HEK293T (cell line): ENCODE measurements at regions not wholly inside any gene's neighbourhood (a gene's known extent, or its start where the extent isn't known, plus 50 kb on each side); places are given as distances from the start of the nearest gene placed in this dataset.

Experiments
- BHLHE40 ChIP-seq: fragments of 450-650 bp; IDR thresholded peaks from 2 replicates; pipeline ENCODE4 v1.6.1; 2016; ENCODE audit warnings: mild to moderate bottlenecking, moderate library complexity, borderline replicate concordance
- CTBP1 ChIP-seq: fragments of 450-650 bp; IDR thresholded peaks from 2 replicates; pipeline ENCODE4 v1.6.1; 2016; ENCODE audit warnings: borderline replicate concordance
- ELF4 ChIP-seq: fragments of 450-650 bp; IDR thresholded peaks from 2 replicates; pipeline ENCODE4 v1.6.1; 2017; ENCODE audit warnings: antibody characterized with exemption
- FOXA1 ChIP-seq: fragments of 450-650 bp; IDR thresholded peaks from 2 replicates; pipeline ENCODE4 v1.6.1; 2016; ENCODE audit warnings: mild to moderate bottlenecking
- FOXK2 ChIP-seq: fragments of 450-650 bp; IDR thresholded peaks from 2 replicates; pipeline ENCODE4 v1.6.1; 2016; ENCODE audit warnings: mild to moderate bottlenecking
- HDGF ChIP-seq: fragments of 450-650 bp; IDR thresholded peaks from 2 replicates; pipeline ENCODE4 v1.6.1; 2017; ENCODE audit warnings: antibody characterized with exemption, borderline replicate concordance
- L3MBTL2 ChIP-seq: fragments of 450-650 bp; conservative IDR thresholded peaks from 2 replicates; pipeline ENCODE4 v1.6.1; 2016; ENCODE audit warnings: mild to moderate bottlenecking
- LEF1 ChIP-seq: fragments of 450-650 bp; IDR thresholded peaks from 2 replicates; pipeline ENCODE4 v1.6.1; 2017; ENCODE audit warnings: mild to moderate bottlenecking, borderline replicate concordance
- SP1 ChIP-seq: fragments of 450-650 bp; IDR thresholded peaks from 2 replicates; pipeline ENCODE4 v1.6.1; 2017
- SUZ12 ChIP-seq: fragments of 450-650 bp; IDR thresholded peaks from 2 replicates; pipeline ENCODE4 v1.6.1; 2016; ENCODE audit warnings: mild to moderate bottlenecking
- TARDBP ChIP-seq: fragments of 450-650 bp; IDR thresholded peaks from 2 replicates; pipeline ENCODE4 v1.6.1; 2016
- ZNF384 ChIP-seq: fragments of 450-650 bp; IDR thresholded peaks from 2 replicates; pipeline ENCODE4 v1.6.1; 2016
- TF ChIP-seq, protein P1 (sequence below): fragments of 450-650 bp; IDR thresholded peaks from 2 replicates; pipeline ENCODE4 v1.6.1; 2016

GRCh38 chr2:19059076-19059475 is 299.3 kb downstream of the OSR1 start:
- TF ChIP-seq SP1 (no peak), FOXA1 (no peak), L3MBTL2 (no peak), HDGF (no peak), TARDBP (no peak), LEF1 (no peak), ELF4 (no peak), SUZ12 (no peak), CTBP1 (no peak), ZNF384 (no peak), BHLHE40 (no peak), FOXK2 (no peak)
- TF ChIP-seq, protein P1, sequence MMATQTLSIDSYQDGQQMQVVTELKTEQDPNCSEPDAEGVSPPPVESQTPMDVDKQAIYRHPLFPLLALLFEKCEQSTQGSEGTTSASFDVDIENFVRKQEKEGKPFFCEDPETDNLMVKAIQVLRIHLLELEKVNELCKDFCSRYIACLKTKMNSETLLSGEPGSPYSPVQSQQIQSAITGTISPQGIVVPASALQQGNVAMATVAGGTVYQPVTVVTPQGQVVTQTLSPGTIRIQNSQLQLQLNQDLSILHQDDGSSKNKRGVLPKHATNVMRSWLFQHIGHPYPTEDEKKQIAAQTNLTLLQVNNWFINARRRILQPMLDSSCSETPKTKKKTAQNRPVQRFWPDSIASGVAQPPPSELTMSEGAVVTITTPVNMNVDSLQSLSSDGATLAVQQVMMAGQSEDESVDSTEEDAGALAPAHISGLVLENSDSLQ, result no peak
